ENCODE measurements at regions not wholly inside any gene's neighbourhood (a gene's known extent, or its start where the extent isn't known, plus 50 kb on each side); places are given as distances from the start of the nearest gene placed in this dataset.
A peak's percentile ranks its signal among the peaks of the same experiment; 100 is the strongest.

DNA sequence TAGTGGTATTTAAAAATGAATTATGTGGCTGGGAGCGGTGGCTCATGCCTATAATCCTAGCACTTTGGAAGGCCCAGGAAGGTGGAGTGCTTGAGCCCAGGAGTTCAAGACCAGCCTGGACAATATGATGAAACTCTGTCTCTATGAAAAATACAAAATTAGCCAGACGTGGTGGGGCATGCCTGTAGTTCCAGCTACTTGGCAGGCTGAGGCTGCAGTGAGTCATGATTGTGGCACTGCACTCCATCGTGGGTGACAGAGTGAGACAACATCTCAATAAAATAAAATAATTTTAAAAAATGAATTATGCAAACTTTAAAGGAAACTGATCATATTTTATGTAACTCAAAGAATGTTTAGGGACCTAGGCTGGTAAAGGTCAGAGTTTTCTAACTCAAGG is 310.8 kb upstream of the DMRT1 start:
- no peak overlapping the region for H2AK5ac ChIP-seq (ENCODE audit: low read depth, low read length)
- H4K91ac ChIP-seq (ENCODE audit: insufficient read depth, low read depth, low read length): no peak overlapping the region
- no peak overlapping the region for H2BK20ac ChIP-seq (ENCODE audit: low read depth, low read length)
- H3K56ac ChIP-seq (ENCODE audit: extremely low read depth, insufficient read depth, low read length): no peak overlapping the region
- H2AFZ ChIP-seq (replicated peaks; ENCODE audit: low read length, poor library complexity): no peak overlapping the region
- no peaks in the 10 kb centered on the region for H3K9me1 ChIP-seq (ENCODE audit: insufficient read depth, low read length)
- H3K4me1 ChIP-seq (ENCODE audit: control insufficient read depth, insufficient read depth, low read length): no peaks in the 10 kb centered on the region
- no peak overlapping the region for H4K5ac ChIP-seq (ENCODE audit: low read depth, low read length)
- whole genome bisulfite sequencing, 2 experiments (ENCODE audit: extremely low coverage in 2 of 2, insufficient read length in 1 of 2): 67% methylated on average over 1 of the region's 3 CpGs; no CpG with 5 or more reads in 1 of the 2 experiments
- no peak overlapping the region for H2BK5ac ChIP-seq (ENCODE audit: low read depth, low read length, poor library complexity, severe bottlenecking)
- no peak overlapping the region for H3K18ac ChIP-seq (ENCODE audit: low read depth, low read length)
- no peaks in the 10 kb centered on the region for H3K9me3 ChIP-seq (ENCODE audit: control insufficient read depth, insufficient read depth, low read length)
- H3K79me1 ChIP-seq (ENCODE audit: low read depth in 1 of 2, low read length in 2 of 2): no peaks in the 10 kb centered on the region
- H3K36me3 ChIP-seq (ENCODE audit: control insufficient read depth, insufficient read depth, low read length): no peaks in the 10 kb centered on the region
- BruUV-seq (replicated peaks): no TSS peak
- no peak overlapping the region for H2BK120ac ChIP-seq (ENCODE audit: low read depth, low read length)
- ChIA-PET CTCF (no interaction called here), POLR2A (ENCODE audit: unreplicated experiment) (no interaction called here)
- no peak for ATAC-seq (ENCODE audit: low read depth)
- H4K20me1 ChIP-seq (ENCODE audit: insufficient read depth, low read length): no peaks in the 10 kb centered on the region
- no peak overlapping the region for H4K8ac ChIP-seq (ENCODE audit: low read depth in 2 of 2, low read length in 2 of 2)
- DNase-seq: peak; percentile 2
- no peak overlapping the region for H2BK15ac ChIP-seq (ENCODE audit: low read depth, low read length)
- H3K27ac ChIP-seq (ENCODE audit: insufficient read depth, low read length): no peak overlapping the region
- H3K4ac ChIP-seq (ENCODE audit: low read depth, low read length): no peak overlapping the region
- no peak overlapping the region for H3K4me2 ChIP-seq (ENCODE audit: low read depth, low read length)
- no peak for TF ChIP-seq NFE2L2 (IDR thresholded peaks at IDR 0.05; ENCODE audit: low read depth, low read length)
- no peak for TF ChIP-seq CHD1 (IDR thresholded peaks at IDR 0.05; ENCODE audit: low read depth, low read length)
- TF ChIP-seq RAD21 (IDR thresholded peaks at IDR 0.05; ENCODE audit: low read length): no peak
- TF ChIP-seq RCOR1 (IDR thresholded peaks at IDR 0.05; ENCODE audit: insufficient replicate concordance, low read length): no peak
- no peak for TF ChIP-seq BHLHE40 (IDR thresholded peaks at IDR 0.05; ENCODE audit: low read depth, low read length)
- TF ChIP-seq POLR2A (IDR thresholded peaks at IDR 0.05; ENCODE audit: low read depth, low read length): no peak
- TF ChIP-seq, protein P1, sequence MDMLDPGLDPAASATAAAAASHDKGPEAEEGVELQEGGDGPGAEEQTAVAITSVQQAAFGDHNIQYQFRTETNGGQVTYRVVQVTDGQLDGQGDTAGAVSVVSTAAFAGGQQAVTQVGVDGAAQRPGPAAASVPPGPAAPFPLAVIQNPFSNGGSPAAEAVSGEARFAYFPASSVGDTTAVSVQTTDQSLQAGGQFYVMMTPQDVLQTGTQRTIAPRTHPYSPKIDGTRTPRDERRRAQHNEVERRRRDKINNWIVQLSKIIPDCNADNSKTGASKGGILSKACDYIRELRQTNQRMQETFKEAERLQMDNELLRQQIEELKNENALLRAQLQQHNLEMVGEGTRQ (IDR thresholded peaks at IDR 0.05; ENCODE audit: low read depth, low read length): no peak
- TF ChIP-seq RFX5 (IDR thresholded peaks at IDR 0.05; ENCODE audit: low read depth, low read length): no peak
- no peak for TF ChIP-seq MAZ (IDR thresholded peaks at IDR 0.05; ENCODE audit: borderline replicate concordance, low read depth, low read length)
- TF ChIP-seq, protein P2, sequence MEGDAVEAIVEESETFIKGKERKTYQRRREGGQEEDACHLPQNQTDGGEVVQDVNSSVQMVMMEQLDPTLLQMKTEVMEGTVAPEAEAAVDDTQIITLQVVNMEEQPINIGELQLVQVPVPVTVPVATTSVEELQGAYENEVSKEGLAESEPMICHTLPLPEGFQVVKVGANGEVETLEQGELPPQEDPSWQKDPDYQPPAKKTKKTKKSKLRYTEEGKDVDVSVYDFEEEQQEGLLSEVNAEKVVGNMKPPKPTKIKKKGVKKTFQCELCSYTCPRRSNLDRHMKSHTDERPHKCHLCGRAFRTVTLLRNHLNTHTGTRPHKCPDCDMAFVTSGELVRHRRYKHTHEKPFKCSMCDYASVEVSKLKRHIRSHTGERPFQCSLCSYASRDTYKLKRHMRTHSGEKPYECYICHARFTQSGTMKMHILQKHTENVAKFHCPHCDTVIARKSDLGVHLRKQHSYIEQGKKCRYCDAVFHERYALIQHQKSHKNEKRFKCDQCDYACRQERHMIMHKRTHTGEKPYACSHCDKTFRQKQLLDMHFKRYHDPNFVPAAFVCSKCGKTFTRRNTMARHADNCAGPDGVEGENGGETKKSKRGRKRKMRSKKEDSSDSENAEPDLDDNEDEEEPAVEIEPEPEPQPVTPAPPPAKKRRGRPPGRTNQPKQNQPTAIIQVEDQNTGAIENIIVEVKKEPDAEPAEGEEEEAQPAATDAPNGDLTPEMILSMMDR (conservative IDR thresholded peaks at IDR 0.05; ENCODE audit: low read depth, low read length): no peak
- no peak for TF ChIP-seq MAFK (IDR thresholded peaks at IDR 0.05; ENCODE audit: low read depth, low read length)
- no peak for TF ChIP-seq FOS (IDR thresholded peaks at IDR 0.05; ENCODE audit: low read depth, low read length)
- no peak for TF ChIP-seq CEBPB (IDR thresholded peaks at IDR 0.05; ENCODE audit: low read depth, low read length)
- TF ChIP-seq, protein P3, sequence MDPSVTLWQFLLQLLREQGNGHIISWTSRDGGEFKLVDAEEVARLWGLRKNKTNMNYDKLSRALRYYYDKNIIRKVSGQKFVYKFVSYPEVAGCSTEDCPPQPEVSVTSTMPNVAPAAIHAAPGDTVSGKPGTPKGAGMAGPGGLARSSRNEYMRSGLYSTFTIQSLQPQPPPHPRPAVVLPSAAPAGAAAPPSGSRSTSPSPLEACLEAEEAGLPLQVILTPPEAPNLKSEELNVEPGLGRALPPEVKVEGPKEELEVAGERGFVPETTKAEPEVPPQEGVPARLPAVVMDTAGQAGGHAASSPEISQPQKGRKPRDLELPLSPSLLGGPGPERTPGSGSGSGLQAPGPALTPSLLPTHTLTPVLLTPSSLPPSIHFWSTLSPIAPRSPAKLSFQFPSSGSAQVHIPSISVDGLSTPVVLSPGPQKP (IDR thresholded peaks at IDR 0.05; ENCODE audit: borderline replicate concordance, low read depth, low read length): no peak
- no peak for TF ChIP-seq MXI1 (IDR thresholded peaks at IDR 0.05; ENCODE audit: borderline replicate concordance, low read depth, low read length)
- no peak overlapping the region for H3K14ac ChIP-seq (replicated peaks; ENCODE audit: low read depth, low read length)
- in situ Hi-C loops (cut with MboI; ENCODE audit: low sequenced_read_pairs): no loop called here
- H3K9ac ChIP-seq (ENCODE audit: low read depth, low read length): no peak overlapping the region
- no peak overlapping the region for H2AK9ac ChIP-seq (replicated peaks; ENCODE audit: low read depth, low read length, poor library complexity)
- intact Hi-C loops (cut with micrococcal nuclease): no loop called here
- no peak overlapping the region for H3K23ac ChIP-seq (ENCODE audit: low read depth, low read length)
- dilution Hi-C loops (cut with HindIII; ENCODE audit: low sequenced_read_pairs, unreplicated experiment): no loop called here
- no peaks in the 10 kb centered on the region; the same call in 1 of the 2 replicates for H3K27me3 ChIP-seq (ENCODE audit: control insufficient read depth, insufficient read depth, low read length)
- H3K4me3 ChIP-seq (ENCODE audit: insufficient read depth, low read depth, low read length): no peak overlapping the region

All from IMR-90 (cell line).